ENCODE measurements at regions not wholly inside any gene's neighbourhood (a gene's known extent, or its start where the extent isn't known, plus 50 kb on each side); places are given as distances from the start of the nearest gene placed in this dataset.

DNA sequence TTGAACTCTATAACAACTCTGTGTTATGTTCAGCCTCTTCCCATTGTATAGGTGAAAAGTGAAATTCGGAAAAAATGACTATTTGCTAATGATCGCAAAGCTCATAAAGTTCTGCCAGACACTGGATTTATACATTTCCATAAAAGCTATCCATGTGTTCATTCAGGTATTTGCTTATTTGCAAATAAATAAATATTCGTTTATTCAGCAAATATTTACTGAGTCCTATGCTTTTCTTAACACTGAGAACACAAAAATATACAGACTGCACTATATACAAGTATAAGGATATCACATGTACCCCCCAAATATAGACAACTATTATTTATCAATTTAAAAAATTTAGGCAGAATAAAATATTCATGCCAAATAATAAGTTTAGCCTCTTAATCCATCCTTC lies 63.2 kb upstream of the ATP8B1 start:
- H3K27ac ChIP-seq (ENCODE audit: low read depth, low read length) = no peak overlapping the region
- H3K4me3 ChIP-seq (ENCODE audit: insufficient read depth, low read length, poor library complexity, severe bottlenecking) = no peak overlapping the region
- no peaks in the 10 kb centered on the region for H3F3A ChIP-seq (ENCODE audit: insufficient read depth)
- H3K79me2 ChIP-seq (ENCODE audit: insufficient read depth, low read length) = no peaks in the 10 kb centered on the region
- H3K27me3 ChIP-seq (ENCODE audit: low read length) = no peaks in the 10 kb centered on the region
- no peak overlapping the region for H3K9ac ChIP-seq (ENCODE audit: low read length)
- no peak for TF ChIP-seq EZH2phosphoT487 (conservative IDR thresholded peaks at IDR 0.05; ENCODE audit: low read length)
- TF ChIP-seq, protein P1, sequence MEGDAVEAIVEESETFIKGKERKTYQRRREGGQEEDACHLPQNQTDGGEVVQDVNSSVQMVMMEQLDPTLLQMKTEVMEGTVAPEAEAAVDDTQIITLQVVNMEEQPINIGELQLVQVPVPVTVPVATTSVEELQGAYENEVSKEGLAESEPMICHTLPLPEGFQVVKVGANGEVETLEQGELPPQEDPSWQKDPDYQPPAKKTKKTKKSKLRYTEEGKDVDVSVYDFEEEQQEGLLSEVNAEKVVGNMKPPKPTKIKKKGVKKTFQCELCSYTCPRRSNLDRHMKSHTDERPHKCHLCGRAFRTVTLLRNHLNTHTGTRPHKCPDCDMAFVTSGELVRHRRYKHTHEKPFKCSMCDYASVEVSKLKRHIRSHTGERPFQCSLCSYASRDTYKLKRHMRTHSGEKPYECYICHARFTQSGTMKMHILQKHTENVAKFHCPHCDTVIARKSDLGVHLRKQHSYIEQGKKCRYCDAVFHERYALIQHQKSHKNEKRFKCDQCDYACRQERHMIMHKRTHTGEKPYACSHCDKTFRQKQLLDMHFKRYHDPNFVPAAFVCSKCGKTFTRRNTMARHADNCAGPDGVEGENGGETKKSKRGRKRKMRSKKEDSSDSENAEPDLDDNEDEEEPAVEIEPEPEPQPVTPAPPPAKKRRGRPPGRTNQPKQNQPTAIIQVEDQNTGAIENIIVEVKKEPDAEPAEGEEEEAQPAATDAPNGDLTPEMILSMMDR (IDR thresholded peaks at IDR 0.05; ENCODE audit: insufficient read depth, low read length, poor library complexity, severe bottlenecking) = no peak
- H3K9me3 ChIP-seq (ENCODE audit: insufficient read depth, low read length) = no peaks in the 10 kb centered on the region
- no peak overlapping the region for H2AFZ ChIP-seq (ENCODE audit: low read depth, low read length, severe bottlenecking)
- no peaks in the 10 kb centered on the region for H4K20me1 ChIP-seq (ENCODE audit: low read depth, low read length)
- no peaks in the 10 kb centered on the region for H3K9me2 ChIP-seq (replicated peaks; ENCODE audit: insufficient read depth, low read length)
- H3K4me2 ChIP-seq (ENCODE audit: low read depth, low read length, poor library complexity, severe bottlenecking) = no peak overlapping the region
- no peaks in the 10 kb centered on the region for H3K36me3 ChIP-seq (ENCODE audit: low read length)

DNA sequence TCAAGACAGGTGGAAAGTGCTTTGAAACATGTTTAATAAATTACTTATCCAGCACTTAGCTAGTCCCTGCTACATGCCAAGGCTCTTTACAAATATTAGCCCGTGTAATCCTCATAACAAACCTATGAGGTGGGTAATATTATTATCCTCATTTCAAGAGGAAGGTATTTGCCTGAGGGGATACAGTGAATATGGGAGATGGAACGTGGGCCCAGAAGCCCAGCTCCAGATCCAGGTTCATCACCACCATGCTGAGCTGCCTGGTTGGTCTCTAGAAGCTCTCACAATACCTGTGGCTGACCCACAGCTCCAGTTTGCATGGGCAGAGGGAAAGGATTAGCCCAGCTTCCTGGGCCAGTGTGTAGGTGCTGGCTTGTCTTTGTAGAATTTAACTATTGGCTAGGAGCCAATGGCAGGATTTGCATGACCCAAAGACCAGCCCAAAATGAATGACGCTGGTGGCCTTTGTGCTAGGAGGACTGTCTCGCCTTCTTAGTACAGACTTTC lies 61.6 kb upstream of the ATP8B1 start:
- H2AFZ ChIP-seq (ENCODE audit: low read depth, low read length, severe bottlenecking) = no peak overlapping the region
- H3K9ac ChIP-seq (ENCODE audit: low read length) = no peak overlapping the region
- no peak overlapping the region for H3K4me2 ChIP-seq (ENCODE audit: low read depth, low read length, poor library complexity, severe bottlenecking)
- no peaks in the 10 kb centered on the region for H3F3A ChIP-seq (ENCODE audit: insufficient read depth)
- H3K27me3 ChIP-seq (ENCODE audit: low read length) = no peaks in the 10 kb centered on the region
- no peaks in the 10 kb centered on the region for H3K9me3 ChIP-seq (ENCODE audit: insufficient read depth, low read length)
- H3K9me2 ChIP-seq (replicated peaks; ENCODE audit: insufficient read depth, low read length) = no peaks in the 10 kb centered on the region
- no peaks in the 10 kb centered on the region for H4K20me1 ChIP-seq (ENCODE audit: low read depth, low read length)
- H3K4me3 ChIP-seq (ENCODE audit: insufficient read depth, low read length, poor library complexity, severe bottlenecking) = no peak overlapping the region
- no peaks in the 10 kb centered on the region for H3K79me2 ChIP-seq (ENCODE audit: insufficient read depth, low read length)
- H3K36me3 ChIP-seq (ENCODE audit: low read length) = no peaks in the 10 kb centered on the region
- H3K27ac ChIP-seq (ENCODE audit: low read depth, low read length) = no peak overlapping the region
- TF ChIP-seq EZH2phosphoT487 (conservative IDR thresholded peaks at IDR 0.05; ENCODE audit: low read length) = no peak
- TF ChIP-seq, protein P1 (IDR thresholded peaks at IDR 0.05; ENCODE audit: insufficient read depth, low read length, poor library complexity, severe bottlenecking) = no peak

DNA sequence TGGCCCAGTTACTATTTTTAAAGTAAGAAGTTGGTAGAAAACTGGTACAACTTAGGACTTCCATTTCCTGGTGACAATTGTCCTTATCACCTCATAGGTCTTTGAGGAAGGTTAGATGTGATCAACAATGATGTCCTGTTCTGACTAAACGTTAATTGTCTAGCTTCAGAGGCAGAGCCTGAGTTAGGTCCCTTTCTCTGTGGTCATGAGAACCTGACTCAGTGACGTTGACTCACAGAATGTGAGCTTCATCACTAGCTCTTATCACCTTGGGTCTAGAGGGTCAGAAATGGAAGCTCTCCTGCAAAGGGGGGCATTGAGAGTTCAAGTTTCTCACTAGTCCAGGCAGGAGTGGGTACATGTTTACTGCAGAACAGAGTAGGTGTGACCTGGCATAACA lies 60.6 kb upstream of the ATP8B1 start:
- Histone ChIP-seq H3K4me3 (ENCODE audit: insufficient read depth, low read length, poor library complexity, severe bottlenecking) (no peak overlapping the region), H2AFZ (ENCODE audit: low read depth, low read length, severe bottlenecking) (no peak overlapping the region), H3K4me2 (ENCODE audit: low read depth, low read length, poor library complexity, severe bottlenecking) (no peak overlapping the region), H3K27me3 (ENCODE audit: low read length) (no peaks in the 10 kb centered on the region), H3K27ac (ENCODE audit: low read depth, low read length) (no peak overlapping the region), H3F3A (ENCODE audit: insufficient read depth) (no peaks in the 10 kb centered on the region), H3K9ac (ENCODE audit: low read length) (no peak overlapping the region), H3K9me3 (ENCODE audit: insufficient read depth, low read length) (no peaks in the 10 kb centered on the region), H3K9me2 (replicated peaks; ENCODE audit: insufficient read depth, low read length) (no peaks in the 10 kb centered on the region), H3K79me2 (ENCODE audit: insufficient read depth, low read length) (no peaks in the 10 kb centered on the region), H4K20me1 (ENCODE audit: low read depth, low read length) (no peaks in the 10 kb centered on the region), H3K36me3 (ENCODE audit: low read length) (no peaks in the 10 kb centered on the region)
- TF ChIP-seq, protein P1 (IDR thresholded peaks at IDR 0.05; ENCODE audit: insufficient read depth, low read length, poor library complexity, severe bottlenecking) = no peak
- no peak for TF ChIP-seq EZH2phosphoT487 (conservative IDR thresholded peaks at IDR 0.05; ENCODE audit: low read length)
